ENCODE measurements at regions not wholly inside any gene's neighbourhood (a gene's known extent, or its start where the extent isn't known, plus 50 kb on each side); places are given as distances from the start of the nearest gene placed in this dataset.

GRCh38 chr16:49129935-49130334 is 151.7 kb downstream of the CBLN1 start:
- Histone ChIP-seq H3K9me3 (replicated peaks; ENCODE audit: control insufficient read depth, low read depth, low read length) (no peaks in the 10 kb centered on the region), H3K36me3 (ENCODE audit: control insufficient read depth, insufficient read depth, low read length) (no peaks in the 10 kb centered on the region), H3K4me1 (ENCODE audit: control insufficient read depth, insufficient read depth, low read length) (no peaks in the 10 kb centered on the region), H3K27ac (ENCODE audit: low read length) (no peak overlapping the region), H3K4me3 (ENCODE audit: low read length) (no peak overlapping the region), H3K27me3 (ENCODE audit: control insufficient read depth, insufficient read depth, low read length) (no peaks in the 10 kb centered on the region)
- WGBS (ENCODE audit: insufficient coverage) = no CpG with 5 or more reads among the region's 1 CpG
- no peak for DNase-seq

GRCh38 chr16:49128740-49129139 is 152.9 kb downstream of the CBLN1 start:
- no peaks in the 10 kb centered on the region for H3K9me3 ChIP-seq (replicated peaks; ENCODE audit: control insufficient read depth, low read depth, low read length)
- H3K4me1 ChIP-seq (ENCODE audit: control insufficient read depth, insufficient read depth, low read length) = no peaks in the 10 kb centered on the region
- DNase-seq = no peak
- H3K27ac ChIP-seq (ENCODE audit: low read length) = no peak overlapping the region
- no peak overlapping the region for H3K4me3 ChIP-seq (ENCODE audit: low read length)
- WGBS (ENCODE audit: insufficient coverage) = no CpG with 5 or more reads among the region's 2 CpGs
- H3K36me3 ChIP-seq (ENCODE audit: control insufficient read depth, insufficient read depth, low read length) = no peaks in the 10 kb centered on the region
- H3K27me3 ChIP-seq (ENCODE audit: control insufficient read depth, insufficient read depth, low read length) = no peaks in the 10 kb centered on the region

GRCh38 chr16:49127103-49127502 is 154.5 kb downstream of the CBLN1 start:
- Histone ChIP-seq H3K27me3 (ENCODE audit: control insufficient read depth, insufficient read depth, low read length) (no peaks in the 10 kb centered on the region), H3K9me3 (replicated peaks; ENCODE audit: control insufficient read depth, low read depth, low read length) (no peaks in the 10 kb centered on the region), H3K4me3 (ENCODE audit: low read length) (no peak overlapping the region), H3K36me3 (ENCODE audit: control insufficient read depth, insufficient read depth, low read length) (no peaks in the 10 kb centered on the region), H3K4me1 (ENCODE audit: control insufficient read depth, insufficient read depth, low read length) (no peaks in the 10 kb centered on the region), H3K27ac (ENCODE audit: low read length) (no peak overlapping the region)
- DNase-seq = peak; percentile 14
- WGBS (ENCODE audit: insufficient coverage) = no CpG with 5 or more reads among the region's 1 CpG

- Histone ChIP-seq H3K4me3 (ENCODE audit: low read length) (no peak overlapping the region), H3K4me1 (ENCODE audit: control insufficient read depth, insufficient read depth, low read length) (no peaks in the 10 kb centered on the region), H3K27ac (ENCODE audit: low read length) (no peak overlapping the region), H3K9me3 (replicated peaks; ENCODE audit: control insufficient read depth, low read depth, low read length) (no peaks in the 10 kb centered on the region), H3K36me3 (ENCODE audit: control insufficient read depth, insufficient read depth, low read length) (no peaks in the 10 kb centered on the region), H3K27me3 (ENCODE audit: control insufficient read depth, insufficient read depth, low read length) (no peaks in the 10 kb centered on the region)
- WGBS (ENCODE audit: insufficient coverage) = no CpG with 5 or more reads among the region's 5 CpGs
- no peak for DNase-seq
These were observed 160.0 kb downstream of the CBLN1 start for GRCh38 chr16:49121636-49122035.

GRCh38 chr16:49120631-49121030 is 161.0 kb downstream of the CBLN1 start:
- no peaks in the 10 kb centered on the region for H3K4me1 ChIP-seq (ENCODE audit: control insufficient read depth, insufficient read depth, low read length)
- no peak overlapping the region for H3K4me3 ChIP-seq (ENCODE audit: low read length)
- no peaks in the 10 kb centered on the region for H3K36me3 ChIP-seq (ENCODE audit: control insufficient read depth, insufficient read depth, low read length)
- H3K27me3 ChIP-seq (ENCODE audit: control insufficient read depth, insufficient read depth, low read length) = no peaks in the 10 kb centered on the region
- WGBS (ENCODE audit: insufficient coverage) = 78% methylated on average over 6 of the region's 6 CpGs
- DNase-seq = no peak
- H3K27ac ChIP-seq (ENCODE audit: low read length) = no peak overlapping the region
- no peaks in the 10 kb centered on the region for H3K9me3 ChIP-seq (replicated peaks; ENCODE audit: control insufficient read depth, low read depth, low read length)

GRCh38 chr16:49116873-49117272 is 164.8 kb downstream of the CBLN1 start:
- 73% methylated on average over 7 of the region's 7 CpGs for WGBS (ENCODE audit: insufficient coverage)

GRCh38 chr16:49115956-49116355 is 165.7 kb downstream of the CBLN1 start:
- WGBS (ENCODE audit: insufficient coverage) = 67% methylated on average over 7 of the region's 9 CpGs
- no peak for DNase-seq
- H3K36me3 ChIP-seq (ENCODE audit: control insufficient read depth, insufficient read depth, low read length) = no peaks in the 10 kb centered on the region
- H3K27ac ChIP-seq (ENCODE audit: low read length) = no peak overlapping the region
- H3K4me1 ChIP-seq (ENCODE audit: control insufficient read depth, insufficient read depth, low read length) = peaks cover 6% of the 10 kb centered on the region
- H3K9me3 ChIP-seq (replicated peaks; ENCODE audit: control insufficient read depth, low read depth, low read length) = no peaks in the 10 kb centered on the region
- H3K4me3 ChIP-seq (ENCODE audit: low read length) = no peak overlapping the region
- no peaks in the 10 kb centered on the region for H3K27me3 ChIP-seq (ENCODE audit: control insufficient read depth, insufficient read depth, low read length)

More at GRCh38 chr16:49116873-49117272, 164.8 kb downstream of the CBLN1 start:
- Histone ChIP-seq H3K4me3 (ENCODE audit: low read length) (no peak overlapping the region), H3K4me1 (ENCODE audit: control insufficient read depth, insufficient read depth, low read length) (peaks cover 6% of the 10 kb centered on the region), H3K27ac (ENCODE audit: low read length) (no peak overlapping the region), H3K9me3 (replicated peaks; ENCODE audit: control insufficient read depth, low read depth, low read length) (no peaks in the 10 kb centered on the region), H3K27me3 (ENCODE audit: control insufficient read depth, insufficient read depth, low read length) (no peaks in the 10 kb centered on the region), H3K36me3 (ENCODE audit: control insufficient read depth, insufficient read depth, low read length) (no peaks in the 10 kb centered on the region)
- DNase-seq = no peak

- peak; percentile 19 for DNase-seq
These were observed 168.9 kb downstream of the CBLN1 start for GRCh38 chr16:49112754-49113153.

GRCh38 chr16:49111351-49111750 is 170.3 kb downstream of the CBLN1 start:
- no peak for DNase-seq
- Histone ChIP-seq H3K36me3 (ENCODE audit: control insufficient read depth, insufficient read depth, low read length) (no peaks in the 10 kb centered on the region), H3K27me3 (ENCODE audit: control insufficient read depth, insufficient read depth, low read length) (no peaks in the 10 kb centered on the region), H3K9me3 (replicated peaks; ENCODE audit: control insufficient read depth, low read depth, low read length) (no peaks in the 10 kb centered on the region), H3K27ac (ENCODE audit: low read length) (no peak overlapping the region), H3K4me3 (ENCODE audit: low read length) (no peak overlapping the region), H3K4me1 (ENCODE audit: control insufficient read depth, insufficient read depth, low read length) (peaks cover 6% of the 10 kb centered on the region)
- no CpG with 5 or more reads among the region's 1 CpG for WGBS (ENCODE audit: insufficient coverage)

More at GRCh38 chr16:49112754-49113153, 168.9 kb downstream of the CBLN1 start:
- H3K27me3 ChIP-seq (ENCODE audit: control insufficient read depth, insufficient read depth, low read length) = no peaks in the 10 kb centered on the region
- no peaks in the 10 kb centered on the region for H3K9me3 ChIP-seq (replicated peaks; ENCODE audit: control insufficient read depth, low read depth, low read length)
- H3K4me3 ChIP-seq (ENCODE audit: low read length) = no peak overlapping the region
- H3K4me1 ChIP-seq (ENCODE audit: control insufficient read depth, insufficient read depth, low read length) = peaks cover 6% of the 10 kb centered on the region
- H3K27ac ChIP-seq (ENCODE audit: low read length) = no peak overlapping the region
- H3K36me3 ChIP-seq (ENCODE audit: control insufficient read depth, insufficient read depth, low read length) = no peaks in the 10 kb centered on the region
- 27% methylated on average over 4 of the region's 5 CpGs for WGBS (ENCODE audit: insufficient coverage)

- no peak for DNase-seq
- Histone ChIP-seq H3K4me1 (ENCODE audit: control insufficient read depth, insufficient read depth, low read length) (no peaks in the 10 kb centered on the region), H3K27me3 (ENCODE audit: control insufficient read depth, insufficient read depth, low read length) (no peaks in the 10 kb centered on the region), H3K27ac (ENCODE audit: low read length) (no peak overlapping the region), H3K9me3 (replicated peaks; ENCODE audit: control insufficient read depth, low read depth, low read length) (no peaks in the 10 kb centered on the region), H3K36me3 (ENCODE audit: control insufficient read depth, insufficient read depth, low read length) (no peaks in the 10 kb centered on the region), H3K4me3 (ENCODE audit: low read length) (no peak overlapping the region)
- WGBS (ENCODE audit: insufficient coverage) = 76% methylated on average over 3 of the region's 3 CpGs
These were observed 173.0 kb downstream of the CBLN1 start for GRCh38 chr16:49108611-49109010.

GRCh38 chr16:49103298-49103697 is 178.3 kb downstream of the CBLN1 start:
- DNase-seq = no peak
- H3K36me3 ChIP-seq (ENCODE audit: control insufficient read depth, insufficient read depth, low read length) = no peaks in the 10 kb centered on the region
- H3K27me3 ChIP-seq (ENCODE audit: control insufficient read depth, insufficient read depth, low read length) = no peaks in the 10 kb centered on the region
- no peaks in the 10 kb centered on the region for H3K4me1 ChIP-seq (ENCODE audit: control insufficient read depth, insufficient read depth, low read length)
- H3K27ac ChIP-seq (ENCODE audit: low read length) = no peak overlapping the region
- H3K9me3 ChIP-seq (replicated peaks; ENCODE audit: control insufficient read depth, low read depth, low read length) = no peaks in the 10 kb centered on the region
- no peak overlapping the region for H3K4me3 ChIP-seq (ENCODE audit: low read length)
- WGBS (ENCODE audit: insufficient coverage) = 100% methylated on average over 1 of the region's 3 CpGs

All from muscle of leg (tissue), 3 donors.